Stromal cell of bone marrow (primary cell): ENCODE measurements at regions not wholly inside any gene's neighbourhood (a gene's known extent, or its start where the extent isn't known, plus 50 kb on each side); places are given as distances from the start of the nearest gene placed in this dataset.
"Not testable (repeated sequence)": the region's sequence is repeated elsewhere in the genome, so short reads cannot be mapped to it uniquely, and the experiment has no call there.

Experiments used
- DNase-seq: peaks from one replicate; pipeline ENCODE4 v3.0.0-alpha.2; 2012; ENCODE audit warnings: low read depth

GRCh38 chr14:38973083-38973700 is 129.8 kb downstream of the SEC23A start:
- no peak for DNase-seq

GRCh38 chr14:38972511-38972910 is 130.5 kb downstream of the SEC23A start:
- DNase-seq: no peak

DNA sequence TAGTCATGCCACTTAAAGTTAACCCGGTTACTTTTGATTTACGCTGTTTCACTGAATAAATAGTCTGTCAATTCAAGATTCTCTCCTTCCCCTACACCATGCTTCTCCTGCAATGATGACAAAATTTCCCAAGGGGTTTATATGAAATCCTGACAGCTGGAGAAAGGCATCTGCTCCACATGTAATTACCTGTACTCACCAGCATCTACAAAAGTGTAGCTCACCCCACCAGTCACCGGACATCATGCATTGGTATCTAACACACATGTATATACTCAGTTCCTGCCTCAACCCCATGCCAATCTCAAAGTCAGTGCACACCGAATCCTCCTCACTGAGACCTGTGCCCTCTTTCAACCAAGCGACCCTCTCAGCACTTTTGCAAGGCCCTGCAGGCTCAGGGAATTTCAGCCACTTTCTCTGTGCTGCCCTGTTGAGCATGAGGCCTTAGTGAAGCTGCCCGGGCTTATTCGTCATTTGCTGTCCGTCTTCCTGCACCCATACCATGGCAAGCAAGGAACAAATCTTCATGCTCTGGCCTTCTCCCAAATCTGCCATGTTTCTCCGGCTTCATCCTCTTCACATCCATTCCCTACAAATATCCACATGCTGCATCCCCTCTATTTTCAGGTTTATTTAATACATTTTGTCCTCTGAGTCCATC is 131.6 kb downstream of the SEC23A start:
- DNase-seq: no peak

GRCh38 chr14:38964630-38965029 is 138.4 kb downstream of the SEC23A start:
- no peak for DNase-seq

DNA sequence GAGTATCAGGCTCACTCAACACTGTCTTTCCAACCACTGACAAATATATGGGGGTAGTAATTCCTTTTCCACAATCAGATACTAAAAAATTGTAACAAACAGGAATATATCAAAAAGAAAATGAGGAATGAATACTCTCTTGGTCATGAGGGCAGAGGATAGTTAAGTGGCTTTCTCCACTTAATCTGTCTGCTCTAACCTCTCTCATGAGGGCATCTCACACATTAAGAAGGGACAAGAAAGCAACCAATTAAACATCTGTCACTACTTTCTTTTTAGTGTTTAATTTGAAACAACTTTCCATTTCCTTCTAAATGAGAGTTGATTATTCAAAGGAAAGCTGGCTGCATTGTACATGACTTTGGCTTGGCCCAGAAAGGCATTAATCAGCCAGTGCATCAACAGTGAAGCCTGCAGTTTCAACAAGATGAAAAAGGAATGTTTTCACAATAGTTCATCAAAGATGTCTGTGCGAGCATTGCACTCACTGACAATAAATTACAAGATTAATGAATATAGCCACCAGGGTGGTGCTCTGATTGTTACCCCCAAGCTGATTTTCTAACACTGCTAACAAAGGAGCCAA is 142.0 kb downstream of the SEC23A start:
- DNase-seq: no peak

GRCh38 chr14:38959021-38959420 is 144.0 kb downstream of the SEC23A start:
- no peak for DNase-seq

DNA sequence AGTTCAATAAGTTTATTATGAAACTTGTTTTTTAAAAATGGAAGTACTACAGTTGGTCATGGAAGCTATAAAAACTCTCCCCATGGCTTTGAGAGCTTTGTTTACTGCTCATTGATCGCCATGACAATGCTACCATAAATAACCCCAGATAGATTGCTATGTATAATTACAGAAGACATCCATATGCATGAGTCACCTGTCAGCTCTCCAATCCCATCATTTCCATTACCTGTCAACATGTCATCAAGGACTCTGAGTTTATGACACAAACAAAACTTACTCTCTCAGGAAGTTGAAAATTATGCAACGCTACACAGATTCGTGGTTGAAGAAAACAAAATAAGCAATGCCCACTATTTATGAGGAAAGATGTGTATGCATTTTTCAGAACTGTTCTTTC is 144.4 kb downstream of the SEC23A start:
- DNase-seq: no peak

GRCh38 chr14:38951451-38951850 is 151.6 kb downstream of the SEC23A start:
- peak; percentile 31 for DNase-seq

DNA sequence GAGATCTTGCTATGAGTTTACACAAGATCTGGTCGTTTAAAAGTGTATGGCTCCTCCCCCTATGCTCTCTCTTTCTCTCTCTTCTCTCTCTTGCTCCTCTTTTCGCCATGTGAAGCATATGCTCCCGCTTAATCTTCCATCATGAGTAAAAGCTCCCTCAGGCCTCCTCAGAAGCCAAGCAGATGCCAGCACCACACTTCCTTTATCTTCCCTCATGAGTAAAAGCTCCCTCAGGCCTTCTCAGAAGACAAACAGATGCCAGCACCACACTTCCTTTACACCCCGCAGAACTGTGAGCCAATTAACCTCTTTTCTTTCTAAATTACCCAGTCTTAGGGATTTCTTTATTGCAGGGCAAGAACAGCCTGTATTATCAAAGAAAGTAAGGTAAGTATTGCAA is 152.4 kb downstream of the SEC23A start:
- DNase-seq: no peak

DNA sequence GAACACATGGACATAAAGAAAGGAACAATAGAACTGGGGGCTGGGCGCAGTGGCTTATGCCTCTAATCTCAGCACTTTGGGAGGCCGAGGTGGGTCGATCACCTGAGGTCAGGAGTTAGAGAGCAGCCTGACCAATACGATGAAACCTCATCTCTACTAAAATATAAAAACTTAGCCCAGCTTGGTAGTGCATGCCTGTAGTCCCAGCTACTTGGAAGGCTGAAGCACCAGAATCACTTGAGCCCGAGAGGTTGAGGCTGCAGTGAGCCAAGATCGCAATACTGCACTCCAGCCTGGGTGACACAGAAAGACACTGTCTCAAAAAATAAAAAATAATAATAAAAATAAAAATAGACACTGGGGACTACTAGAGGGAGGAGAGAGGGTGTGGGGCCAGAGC is 154.5 kb downstream of the SEC23A start:
- no peak for DNase-seq

GRCh38 chr14:38948171-38948570 is 154.9 kb downstream of the SEC23A start:
- no peak for DNase-seq

GRCh38 chr14:38947343-38947742 is 155.7 kb downstream of the SEC23A start:
- no peak for DNase-seq

DNA sequence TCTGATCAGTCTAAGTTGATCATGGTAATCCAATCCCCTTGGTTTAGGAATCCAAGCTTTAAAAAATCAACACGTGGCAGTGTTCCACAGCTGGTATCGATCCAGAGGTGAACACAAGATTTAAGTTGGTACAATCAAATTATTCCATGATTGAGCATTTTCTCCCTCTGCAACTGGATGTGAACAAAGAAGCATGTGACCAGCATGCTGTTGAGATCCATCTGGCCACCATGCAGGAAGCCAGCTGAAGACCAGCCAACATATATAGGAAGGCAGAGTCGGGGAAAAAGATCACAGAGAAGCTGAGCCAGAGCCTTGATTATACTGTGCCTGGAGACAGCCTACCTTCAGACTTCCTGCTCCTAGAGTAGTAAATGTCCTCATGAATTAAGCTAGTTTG is 158.3 kb downstream of the SEC23A start:
- DNase-seq: no peak

DNA sequence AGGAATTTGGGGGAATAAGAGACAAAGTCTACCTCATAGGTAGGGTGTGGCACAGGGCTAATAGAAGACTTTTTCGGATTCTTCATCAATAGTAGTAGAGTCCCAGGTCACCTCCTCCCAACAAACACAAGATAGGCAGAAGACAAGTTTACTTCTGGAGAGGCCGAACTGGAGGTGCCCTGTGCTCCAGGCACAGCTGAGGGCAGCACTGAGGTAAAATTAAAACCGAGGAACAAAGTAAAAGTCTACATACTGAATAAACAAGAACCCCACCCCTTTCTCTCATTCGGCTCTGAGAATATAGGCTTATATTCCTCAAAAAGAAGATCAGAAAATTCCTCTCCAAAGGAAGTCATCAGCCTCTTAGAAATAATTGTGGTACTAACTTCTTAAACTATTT is 161.5 kb downstream of the SEC23A start:
- no peak for DNase-seq

DNA sequence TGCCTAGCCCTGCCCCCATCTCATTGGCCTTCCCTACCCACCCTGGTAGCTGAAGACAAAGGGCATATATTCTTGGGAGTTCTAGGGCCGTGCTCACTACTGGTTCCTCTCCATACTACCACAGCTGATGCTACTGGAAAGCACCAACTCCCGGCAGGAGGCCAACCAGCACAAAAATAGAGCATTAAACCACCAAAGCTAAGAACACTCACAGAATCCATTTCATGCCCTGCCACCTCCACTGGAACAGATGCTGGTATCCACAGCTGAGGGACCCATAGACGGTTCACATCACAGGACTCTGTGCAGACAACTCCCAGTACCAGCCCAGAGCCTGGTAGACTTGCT is 170.4 kb downstream of the SEC23A start:
- not testable (repeated sequence) for DNase-seq

- DNase-seq: no peak
Observed at GRCh38 chr14:38931969-38932652, 170.9 kb downstream of the SEC23A start.

GRCh38 chr14:38930898-38931297 is 172.1 kb downstream of the SEC23A start:
- no peak for DNase-seq

DNA sequence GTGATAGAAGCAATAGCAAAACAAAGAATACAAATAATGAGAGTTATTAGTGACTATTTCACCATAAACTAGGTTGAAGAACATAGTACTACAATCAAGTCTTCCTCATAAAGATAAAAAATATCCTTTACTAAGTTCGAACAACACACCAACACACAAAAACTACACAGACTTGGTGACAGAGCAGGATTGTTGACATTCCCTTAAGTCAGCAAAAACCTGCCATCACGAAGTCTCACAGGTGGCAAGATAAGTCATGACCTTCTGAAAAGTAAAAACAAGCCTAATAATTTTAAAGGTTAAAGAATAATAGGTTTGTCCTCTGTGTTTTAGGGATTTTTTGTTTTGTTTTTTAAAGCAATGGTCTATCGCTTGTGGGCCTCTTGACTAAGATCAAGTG is 173.0 kb downstream of the SEC23A start:
- DNase-seq: no peak

GRCh38 chr14:38929416-38929815 is 173.6 kb downstream of the SEC23A start:
- no peak for DNase-seq

- not testable (repeated sequence) for DNase-seq
Observed at GRCh38 chr14:38921893-38922292, 181.1 kb downstream of the SEC23A start.

DNA sequence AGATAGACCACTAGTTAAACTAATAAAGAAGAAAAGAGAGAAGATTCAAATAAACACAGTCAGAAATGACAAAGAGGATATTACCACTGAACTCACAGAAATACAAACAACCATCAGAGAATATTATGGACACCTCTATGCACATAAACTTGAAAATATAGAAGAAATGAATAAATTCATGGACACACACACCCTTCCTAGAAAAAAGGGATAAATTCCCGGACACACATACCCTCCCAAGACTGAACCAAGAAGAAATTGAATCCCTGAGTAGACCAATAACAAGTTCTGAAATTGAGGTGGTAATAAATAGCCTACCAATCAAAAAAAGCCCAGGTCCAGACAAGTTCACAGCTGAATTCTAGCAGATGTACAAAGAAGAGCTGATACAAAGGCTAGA is 187.9 kb downstream of the SEC23A start:
- no peak for DNase-seq

DNA sequence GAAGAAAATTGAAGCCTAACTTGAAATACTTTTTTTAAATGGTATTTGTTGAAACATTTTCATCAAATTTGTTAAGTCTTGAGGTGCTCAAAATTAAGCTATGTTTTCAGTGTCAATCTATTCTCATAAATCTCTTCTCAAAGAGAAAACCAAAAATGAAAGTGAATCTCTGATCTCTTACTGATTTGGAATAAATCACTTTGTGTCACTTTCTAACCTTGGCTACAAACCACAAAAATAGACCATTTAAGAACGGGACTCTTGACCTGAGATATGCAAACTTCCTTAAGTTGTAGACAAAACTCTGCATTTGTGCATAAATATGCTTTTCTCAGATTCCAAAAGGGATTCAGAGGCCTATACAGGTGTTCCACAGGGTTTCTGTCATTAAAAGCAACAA is 192.9 kb downstream of the SEC23A start:
- DNase-seq: no peak

GRCh38 chr14:38904959-38905358 is 198.1 kb downstream of the SEC23A start:
- DNase-seq: no peak
